Heart left ventricle (tissue), 16 donors: ENCODE measurements at regions not wholly inside any gene's neighbourhood (a gene's known extent, or its start where the extent isn't known, plus 50 kb on each side); places are given as distances from the start of the nearest gene placed in this dataset.

ENCODE experiments used
- ATAC-seq, 4 donors: fragments of 200-7000 bp; cut with Tn5 transposase; one replicate each; pipeline ENCODE4 v1.9.1; 2020 to 2022; ENCODE audit warnings: moderate library complexity in 4 of 4, mild to moderate bottlenecking in 3 of 4, moderate number of reproducible peaks in 1 of 4
- DNase-seq, 5 donors: peaks; one replicate each; pipeline ENCODE4 v3.0.0-alpha.2; 2020
- H3K27ac ChIP-seq, 12 donors: fragments of 200-600 bp; sonication (generic) in 4 of 12; one replicate each; pipeline versions ENCODE4 v1.5.0 to v1.8.0; 2016 to 2022; ENCODE audit warnings: mild to moderate bottlenecking in 2 of 12
- H3K27me3 ChIP-seq, 9 donors: fragments of 200-600 bp; sonication (generic) in 2 of 9; one replicate each; pipeline versions ENCODE4 v1.5.1 to v1.8.0; 2016 to 2022; ENCODE audit warnings: mild to moderate bottlenecking in 3 of 9
- H3K36me3 ChIP-seq, 9 donors: fragments of 200-600 bp; sonication (generic) in 2 of 9; one replicate each; pipeline versions ENCODE4 v1.5.0 to v1.8.0; 2018 to 2022; ENCODE audit warnings: mild to moderate bottlenecking in 2 of 9
- H3K4me1 ChIP-seq, 12 donors: fragments of 200-600 bp; sonication (generic) in 4 of 12; one replicate each; pipeline versions ENCODE4 v1.5.0 to v1.8.0; 2016 to 2022; ENCODE audit warnings: mild to moderate bottlenecking in 3 of 12
- H3K4me3 ChIP-seq, 12 donors: fragments of 200-600 bp; sonication (generic) in 4 of 12; one replicate each; pipeline versions ENCODE4 v1.5.0 to v1.8.0; 2017 to 2022; ENCODE audit warnings: mild to moderate bottlenecking in 9 of 12, moderate library complexity in 4 of 12
- H3K9me3 ChIP-seq, 12 donors: fragments of 200-600 bp; sonication (generic) in 4 of 12; one replicate each; pipeline versions ENCODE4 v1.5.0 to v1.8.0; 2016 to 2022; ENCODE audit warnings: mild to moderate bottlenecking in 1 of 12
- CTCF ChIP-seq, 12 donors: fragments of 200-600 bp; sonication (generic) in 4 of 12; IDR thresholded peaks; one replicate each; pipeline versions ENCODE4 v1.5.0 to v1.8.0; 2018 to 2022; ENCODE audit warnings: antibody characterized with exemption in 12 of 12, mild to moderate bottlenecking in 5 of 12
- POLR2A ChIP-seq, 2 donors: fragments of 450-650 bp; IDR thresholded peaks; one replicate each; pipeline ENCODE4 v1.6.1; 2017; ENCODE audit warnings: antibody characterized with exemption in 2 of 2, mild to moderate bottlenecking in 2 of 2, moderate library complexity in 2 of 2
- WGBS, 4 donors: extraction: QIAGEN DNeasy Blood & Tissue Kit in 2 of 4; methylation state at CpG; one replicate each; pipeline versions ENCODE4 v1.1.5 to v1.1.7; 2013 to 2018; 5-methylcytosine and 5-hydroxymethylcytosine counted together
- intact Hi-C, 10 donors: fragments of 100-400 bp; cut with DNase I; formaldehyde crosslinking; loops; one replicate each; pipeline versions ENCODE4 v1.11.1 to v1.14.2; 2022
- donor health status: ischemic (EF 13 %, LVEDD 7.1; RV severe dilation, severe dysfunction).
- donor health status: healthy with polysubstance abuse.
- donor health status: DM: no; HTN: yes; CAD: no.
- donor health status: DM: no; HTN: no; CAD: no.
- donor health status: ischemic (EF 25% LVEDD 6.9; RV normal size, moderate dysfunction).
- donor health status: ischemic (EF 25% LVEDD 5.7; RV mildly dilated, moderate dysfunction).
- donor health status: healthy.
- donor health status: DM: yes; HTN: yes; CAD: no.
- donor health status: ischemic (EF 35%, LVEDD 5.7; RV mildly dilated, moderate dysfunction).
- donor health status: nonischemic (EF 11% LVEDD 7.7; RV severe dilation, severe dysfunction).
- donor health status: DM: yes; HTN: yes; CAD: no.
- donor health status: PGD.
- donor health status: ischemic (EF 29% LVEDD 5.4; RV normal size, mild dysfunction).
- donor health status: nonischemic (EF 23%, LVEDD 6.1; RV moderate dilation, normal function).

GRCh38 chr18:64886995-64887394 lies 738.1 kb upstream of the LINC00305 start:
- intact Hi-C loops, result no loop called here
- Histone ChIP-seq H3K27ac (no peak overlapping the region), H3K9me3 (no peaks in the 10 kb centered on the region), H3K4me3 (no peak overlapping the region), H3K4me1 (peaks cover 0 to 2% (median 0%) of the 10 kb centered on the region in 12 donors), H3K27me3 (no peaks in the 10 kb centered on the region), H3K36me3 (no peaks in the 10 kb centered on the region)
- 70 to 83% (median 75%) methylated on average over 1 of the region's 1 CpG for WGBS, 4 donors
- DNase-seq, result no peak
- ATAC-seq, result no peak
- TF ChIP-seq POLR2A (IDR thresholded peaks at IDR 0.05) (no peak), CTCF (IDR thresholded peaks at IDR 0.05) (no peak)

- WGBS, 4 donors, result 63 to 74% (median 69%) methylated on average over 3 of the region's 3 CpGs
These were observed 734.0 kb upstream of the LINC00305 start for GRCh38 chr18:64882896-64883295.

GRCh38 chr18:64876833-64877232 lies 727.9 kb upstream of the LINC00305 start:
- no peak overlapping the region for H3K4me3 ChIP-seq

More at GRCh38 chr18:64882896-64883295, 734.0 kb upstream of the LINC00305 start:
- Histone ChIP-seq H3K4me3 (no peak overlapping the region), H3K27ac (no peak overlapping the region), H3K27me3 (no peaks in the 10 kb centered on the region), H3K9me3 (peaks cover 0 to 4% (median 0%) of the 10 kb centered on the region in 12 donors), H3K36me3 (no peaks in the 10 kb centered on the region), H3K4me1 (peaks cover 0 to 2% (median 0%) of the 10 kb centered on the region in 12 donors)
- TF ChIP-seq POLR2A (IDR thresholded peaks at IDR 0.05), result no peak
- no peak for TF ChIP-seq CTCF (IDR thresholded peaks at IDR 0.05)
- ATAC-seq, result no peak
- intact Hi-C loops, result no loop called here
- DNase-seq, result no peak

More at GRCh38 chr18:64876833-64877232, 727.9 kb upstream of the LINC00305 start:
- peaks cover 0 to 10% (median 0%) of the 10 kb centered on the region in 12 donors for H3K9me3 ChIP-seq
- peaks cover 0 to 6% (median 0%) of the 10 kb centered on the region in 12 donors for H3K4me1 ChIP-seq
- intact Hi-C loops, result no loop called here
- no peak overlapping the region for H3K27ac ChIP-seq
- ATAC-seq, result no peak
- DNase-seq, result no peak
- H3K27me3 ChIP-seq, result no peaks in the 10 kb centered on the region
- TF ChIP-seq POLR2A (IDR thresholded peaks at IDR 0.05), result no peak
- no peak for TF ChIP-seq CTCF (IDR thresholded peaks at IDR 0.05)
- H3K36me3 ChIP-seq, result no peaks in the 10 kb centered on the region
- WGBS, 4 donors, result 60 to 75% (median 66%) methylated on average over 4 of the region's 4 CpGs
